ENCODE measurements at regions not wholly inside any gene's neighbourhood (a gene's known extent, or its start where the extent isn't known, plus 50 kb on each side); places are given as distances from the start of the nearest gene placed in this dataset.
A peak's percentile ranks its signal among the peaks of the same experiment; 100 is the strongest.

GRCh38 chr2:19542796-19543662 is 184.6 kb upstream of the OSR1 start (continued):
- no peak for TF ChIP-seq ETV6 (conservative IDR thresholded peaks at IDR 0.05 in 1 of 2, IDR thresholded peaks at IDR 0.05 in 1 of 2; ENCODE audit: borderline replicate concordance in 1 of 2, low read depth in 1 of 2)
- no peak for TF ChIP-seq SREBF2 (IDR thresholded peaks at IDR 0.05; ENCODE audit: low read length)
- TF ChIP-seq DPF2 (IDR thresholded peaks at IDR 0.05) = no peak
- no peak for TF ChIP-seq HSF1 (IDR thresholded peaks at IDR 0.05; ENCODE audit: low read depth, low read length)
- TF ChIP-seq NBN (IDR thresholded peaks at IDR 0.05) = no peak
- TF ChIP-seq PAX8 (IDR thresholded peaks at IDR 0.05) = no peak

DNA sequence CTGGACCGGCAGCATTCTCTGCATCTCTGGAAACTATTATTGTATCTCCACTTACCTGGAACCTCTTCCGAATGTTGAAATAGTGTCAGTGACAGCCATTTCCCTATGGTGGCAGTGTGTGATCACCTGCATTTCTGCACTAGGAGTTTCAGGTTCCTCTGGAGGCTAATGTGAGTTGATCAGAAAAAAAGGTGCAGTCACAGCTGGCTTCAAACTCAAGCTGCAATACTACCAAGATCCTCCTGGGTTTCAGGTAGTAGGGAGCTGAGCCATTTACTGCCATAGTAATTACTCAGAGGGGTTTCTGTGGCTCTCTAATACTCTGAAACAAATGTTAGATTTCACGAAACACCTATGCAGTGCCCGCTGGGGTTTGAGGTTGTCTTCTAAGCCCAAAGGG is 183.5 kb upstream of the OSR1 start:
- no peak overlapping the region for H3K4me3 ChIP-seq
- ChIA-PET CTCF (no interaction called here), POLR2A (interaction anchor here (0.8 kb wide), 1 partner anchor 193 kb away, joined by 3 read pairs; no protein-coding TSS in a partner anchor), SMC1A (ENCODE audit: uncharacterized antibody, unreplicated experiment) (no interaction called here), RAD21 (ENCODE audit: unreplicated experiment) (no interaction called here)
- intact Hi-C loops (cut with micrococcal nuclease; ENCODE audit: unreplicated experiment) (no loop called here), in situ Hi-C loops (cut with MboI) (no loop called here)
- no peaks in the 10 kb centered on the region for H4K20me1 ChIP-seq (ENCODE audit: control insufficient read depth, insufficient read depth)
- no peaks in the 10 kb centered on the region for H3K79me2 ChIP-seq (ENCODE audit: control insufficient read depth, insufficient read depth, low read length)
- no peaks in the 10 kb centered on the region for H3K9me3 ChIP-seq (replicated peaks; ENCODE audit: control insufficient read depth, insufficient read depth, low read length)
- no peaks in the 10 kb centered on the region for H3K4me1 ChIP-seq (ENCODE audit: control insufficient read depth, insufficient read depth, low read length)
- 25% methylated on average over 4 of the region's 4 CpGs for WGBS (ENCODE audit: insufficient coverage, insufficient replicate concordance, low lambda C conversion rate, missing lambda C conversion rate)
- DNase-seq (ENCODE audit: low read depth, low spot score) (no peak), FAIRE-seq (no peak), ATAC-seq (peak; percentile 79)
- H3K27me3 ChIP-seq (replicated peaks in 1 of 2; ENCODE audit: control insufficient read depth in 2 of 2, insufficient read depth in 2 of 2, low read length in 1 of 2) = no peaks in the 10 kb centered on the region; a peak in 1 of 4 replicates
- H3K27ac ChIP-seq (ENCODE audit: control insufficient read depth, insufficient read depth) = no peak overlapping the region
- no peak overlapping the region for H3K4me2 ChIP-seq (ENCODE audit: control insufficient read depth, insufficient read depth)
- no peak overlapping the region for H3K9ac ChIP-seq (ENCODE audit: control insufficient read depth, insufficient read depth, low read length)
- no peak for TF ChIP-seq HDAC6 (IDR thresholded peaks at IDR 0.05; ENCODE audit: unreplicated experiment)
- no peak for TF ChIP-seq POLR2AphosphoS5 (IDR thresholded peaks at IDR 0.05; ENCODE audit: low read length)
- no peak for TF ChIP-seq CHD1 (IDR thresholded peaks at IDR 0.05; ENCODE audit: low read depth, low read length)
- TF ChIP-seq RUNX3 (IDR thresholded peaks at IDR 0.05; ENCODE audit: low read length) = no peak
- TF ChIP-seq SUPT20H (IDR thresholded peaks at IDR 0.05; ENCODE audit: borderline replicate concordance, control insufficient read depth, low read depth, low read length) = no peak
- TF ChIP-seq POLR2A (IDR thresholded peaks at IDR 0.05; ENCODE audit: low read depth, low read length) = no peak
- TF ChIP-seq ATF3 (IDR thresholded peaks at IDR 0.05; ENCODE audit: borderline replicate concordance, extremely low read depth, low read depth, low read length) = no peak
- TF ChIP-seq ZNF207 (IDR thresholded peaks at IDR 0.05; ENCODE audit: borderline replicate concordance) = no peak
- TF ChIP-seq ZBED1 (IDR thresholded peaks at IDR 0.05; ENCODE audit: borderline replicate concordance) = no peak
- TF ChIP-seq FOXM1 (IDR thresholded peaks at IDR 0.05; ENCODE audit: low read depth, low read length) = no peak
- TF ChIP-seq NBN (IDR thresholded peaks at IDR 0.05) = no peak
- no peak for TF ChIP-seq STAT1 (conservative IDR thresholded peaks at IDR 0.05)
- TF ChIP-seq SRF (IDR thresholded peaks at IDR 0.05; ENCODE audit: low read depth in 2 of 2, low read length in 2 of 2) = no peak
- no peak for TF ChIP-seq PAX5 (IDR thresholded peaks at IDR 0.05; ENCODE audit: borderline replicate concordance, low read depth, low read length)
- TF ChIP-seq USF1 (IDR thresholded peaks at IDR 0.05; ENCODE audit: borderline replicate concordance, extremely low read length, insufficient read depth, low read depth, low read length) = no peak
- no peak for TF ChIP-seq KDM1A (IDR thresholded peaks at IDR 0.05; ENCODE audit: borderline replicate concordance)
- no peak for TF ChIP-seq CHD2 (IDR thresholded peaks at IDR 0.05; ENCODE audit: borderline replicate concordance, low read depth, low read length)
- BruUV-seq (replicated peaks) = no TSS peak
- H2AFZ ChIP-seq (ENCODE audit: control insufficient read depth, low read depth, low read length) = no peak overlapping the region
- no peaks in the 10 kb centered on the region for H3K36me3 ChIP-seq (ENCODE audit: control insufficient read depth in 2 of 2, insufficient read depth in 2 of 2, low read length in 1 of 2)

All from GM12878 (cell line).